ENCODE measurements at regions not wholly inside any gene's neighbourhood (a gene's known extent, or its start where the extent isn't known, plus 50 kb on each side); places are given as distances from the start of the nearest gene placed in this dataset.

GRCh38 chr9:31894008-31894407 lies 490.4 kb upstream of the ACO1 start:
- TF ChIP-seq, protein P1, sequence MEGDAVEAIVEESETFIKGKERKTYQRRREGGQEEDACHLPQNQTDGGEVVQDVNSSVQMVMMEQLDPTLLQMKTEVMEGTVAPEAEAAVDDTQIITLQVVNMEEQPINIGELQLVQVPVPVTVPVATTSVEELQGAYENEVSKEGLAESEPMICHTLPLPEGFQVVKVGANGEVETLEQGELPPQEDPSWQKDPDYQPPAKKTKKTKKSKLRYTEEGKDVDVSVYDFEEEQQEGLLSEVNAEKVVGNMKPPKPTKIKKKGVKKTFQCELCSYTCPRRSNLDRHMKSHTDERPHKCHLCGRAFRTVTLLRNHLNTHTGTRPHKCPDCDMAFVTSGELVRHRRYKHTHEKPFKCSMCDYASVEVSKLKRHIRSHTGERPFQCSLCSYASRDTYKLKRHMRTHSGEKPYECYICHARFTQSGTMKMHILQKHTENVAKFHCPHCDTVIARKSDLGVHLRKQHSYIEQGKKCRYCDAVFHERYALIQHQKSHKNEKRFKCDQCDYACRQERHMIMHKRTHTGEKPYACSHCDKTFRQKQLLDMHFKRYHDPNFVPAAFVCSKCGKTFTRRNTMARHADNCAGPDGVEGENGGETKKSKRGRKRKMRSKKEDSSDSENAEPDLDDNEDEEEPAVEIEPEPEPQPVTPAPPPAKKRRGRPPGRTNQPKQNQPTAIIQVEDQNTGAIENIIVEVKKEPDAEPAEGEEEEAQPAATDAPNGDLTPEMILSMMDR (conservative IDR thresholded peaks at IDR 0.05; ENCODE audit: low read depth, low read length), result no peak
- TF ChIP-seq MAZ (IDR thresholded peaks at IDR 0.05; ENCODE audit: borderline replicate concordance, low read depth, low read length), result no peak
- TF ChIP-seq USF2 (IDR thresholded peaks at IDR 0.05; ENCODE audit: low read depth, low read length), result no peak
- TF ChIP-seq RFX5 (IDR thresholded peaks at IDR 0.05; ENCODE audit: low read depth, low read length), result no peak
- no peak for TF ChIP-seq RAD21 (IDR thresholded peaks at IDR 0.05; ENCODE audit: low read length)
